ENCODE measurements at regions not wholly inside any gene's neighbourhood (a gene's known extent, or its start where the extent isn't known, plus 50 kb on each side); places are given as distances from the start of the nearest gene placed in this dataset.

DNA sequence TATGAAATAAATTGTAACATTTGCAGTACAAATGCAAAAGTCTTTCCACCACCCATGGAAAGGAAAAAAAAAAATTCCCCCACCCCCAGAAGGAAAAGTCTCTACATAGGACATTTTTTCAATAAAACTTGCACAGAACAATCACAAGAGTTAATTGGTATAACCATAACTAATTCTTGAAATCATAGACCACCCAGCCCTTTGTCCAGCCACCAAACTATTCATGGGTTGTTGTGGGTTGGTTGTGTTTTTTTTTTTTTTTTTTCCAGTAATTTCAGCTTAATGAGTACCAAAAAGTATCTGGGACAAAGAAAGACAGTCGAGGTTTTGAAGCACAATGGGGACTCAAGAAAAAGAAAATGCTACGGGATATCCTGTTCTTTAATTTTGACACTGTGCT lies 355.0 kb upstream of the ROBO2 start:
- no peak for TF ChIP-seq POLR2AphosphoS5 (IDR thresholded peaks at IDR 0.05; ENCODE audit: low read depth, low read length)
- TF ChIP-seq RAD21 (IDR thresholded peaks at IDR 0.05; ENCODE audit: low read length): no peak
- TF ChIP-seq, protein P1, sequence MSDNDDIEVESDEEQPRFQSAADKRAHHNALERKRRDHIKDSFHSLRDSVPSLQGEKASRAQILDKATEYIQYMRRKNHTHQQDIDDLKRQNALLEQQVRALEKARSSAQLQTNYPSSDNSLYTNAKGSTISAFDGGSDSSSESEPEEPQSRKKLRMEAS (IDR thresholded peaks at IDR 0.05; ENCODE audit: low read depth): no peak
- no peak for TF ChIP-seq MXI1 (IDR thresholded peaks at IDR 0.05; ENCODE audit: low read depth, low read length)
- TF ChIP-seq EZH2phosphoT487 (IDR thresholded peaks at IDR 0.05; ENCODE audit: borderline replicate concordance, low read depth): no peak
- TF ChIP-seq, protein P2, sequence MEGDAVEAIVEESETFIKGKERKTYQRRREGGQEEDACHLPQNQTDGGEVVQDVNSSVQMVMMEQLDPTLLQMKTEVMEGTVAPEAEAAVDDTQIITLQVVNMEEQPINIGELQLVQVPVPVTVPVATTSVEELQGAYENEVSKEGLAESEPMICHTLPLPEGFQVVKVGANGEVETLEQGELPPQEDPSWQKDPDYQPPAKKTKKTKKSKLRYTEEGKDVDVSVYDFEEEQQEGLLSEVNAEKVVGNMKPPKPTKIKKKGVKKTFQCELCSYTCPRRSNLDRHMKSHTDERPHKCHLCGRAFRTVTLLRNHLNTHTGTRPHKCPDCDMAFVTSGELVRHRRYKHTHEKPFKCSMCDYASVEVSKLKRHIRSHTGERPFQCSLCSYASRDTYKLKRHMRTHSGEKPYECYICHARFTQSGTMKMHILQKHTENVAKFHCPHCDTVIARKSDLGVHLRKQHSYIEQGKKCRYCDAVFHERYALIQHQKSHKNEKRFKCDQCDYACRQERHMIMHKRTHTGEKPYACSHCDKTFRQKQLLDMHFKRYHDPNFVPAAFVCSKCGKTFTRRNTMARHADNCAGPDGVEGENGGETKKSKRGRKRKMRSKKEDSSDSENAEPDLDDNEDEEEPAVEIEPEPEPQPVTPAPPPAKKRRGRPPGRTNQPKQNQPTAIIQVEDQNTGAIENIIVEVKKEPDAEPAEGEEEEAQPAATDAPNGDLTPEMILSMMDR (IDR thresholded peaks at IDR 0.05): no peak
- TF ChIP-seq SMC3 (IDR thresholded peaks at IDR 0.05; ENCODE audit: low read depth, low read length): no peak
- TF ChIP-seq YY1 (IDR thresholded peaks at IDR 0.05; ENCODE audit: low read depth): no peak
